Neural progenitor cell (in vitro differentiated cells): ENCODE measurements at regions not wholly inside any gene's neighbourhood (a gene's known extent, or its start where the extent isn't known, plus 50 kb on each side); places are given as distances from the start of the nearest gene placed in this dataset.
A peak's percentile ranks its signal among the peaks of the same experiment; 100 is the strongest.

ENCODE experiments used
- DNase-seq: peaks from one replicate; pipeline ENCODE4 v3.0.0-alpha.2; 2016; ENCODE audit warnings: low spot score
- H2AFZ ChIP-seq: fragments of 200-600 bp; sonication (generic); replicated peaks from 2 replicates; pipeline ENCODE4 v1.6.1; 2016; ENCODE audit warnings: antibody characterized with exemption
- H3F3A ChIP-seq: fragments of 200-600 bp; sonication (generic); 2 replicates; pipeline ENCODE4 v1.6.1; 2016; ENCODE audit warnings: antibody characterized with exemption, low read depth
- H3K27ac ChIP-seq: fragments of 200-600 bp; sonication (generic); 2 replicates; pipeline ENCODE4 v1.5.1; 2016; ENCODE audit warnings: mild to moderate bottlenecking
- H3K27me3 ChIP-seq: fragments of 200-600 bp; sonication (generic); 2 replicates; pipeline ENCODE4 v1.6.1; 2016; ENCODE audit warnings: mild to moderate bottlenecking, moderate library complexity
- H3K36me3 ChIP-seq: fragments of 200-600 bp; sonication (generic); 2 replicates; pipeline ENCODE4 v1.5.1; 2016
- H3K4me1 ChIP-seq: fragments of 200-600 bp; sonication (generic); 2 replicates; pipeline ENCODE4 v1.6.1; 2016; ENCODE audit warnings: mixed run types
- H3K4me2 ChIP-seq: fragments of 200-600 bp; sonication (generic); 2 replicates; pipeline ENCODE4 v1.6.1; 2016
- H3K4me3 ChIP-seq: fragments of 200-600 bp; sonication (generic); 2 replicates; pipeline ENCODE4 v1.5.1; 2016
- H3K79me2 ChIP-seq: fragments of 200-600 bp; sonication (generic); 2 replicates; pipeline ENCODE4 v1.6.1; 2016; ENCODE audit warnings: low read depth
- H3K9ac ChIP-seq: fragments of 200-600 bp; sonication (generic); 2 replicates; pipeline ENCODE4 v1.6.1; 2016
- H3K9me3 ChIP-seq: fragments of 200-600 bp; sonication (generic); 2 replicates; pipeline ENCODE4 v1.5.1; 2016; ENCODE audit warnings: low read depth
- H4K20me1 ChIP-seq: fragments of 200-600 bp; sonication (generic); 2 replicates; pipeline ENCODE4 v1.6.1; 2016; ENCODE audit warnings: low read depth
- H3K27ac Mint-ChIP-seq: 3 replicates; pipeline ENCODE4 v1.8.0; 2021; ENCODE audit warnings: mixed read lengths
- H3K27me3 Mint-ChIP-seq: 2 replicates; pipeline ENCODE4 v1.8.0; 2022; ENCODE audit warnings: low read depth, mild to moderate bottlenecking, inconsistent platforms, moderate library complexity, mixed read lengths; ENCODE audit not compliant: insufficient read depth
- H3K36me3 Mint-ChIP-seq: 3 replicates; pipeline ENCODE4 v1.8.0; 2021; ENCODE audit warnings: mixed read lengths
- H3K4me1 Mint-ChIP-seq: 3 replicates; pipeline ENCODE4 v1.8.0; 2021; ENCODE audit warnings: mixed read lengths
- H3K4me3 Mint-ChIP-seq: 3 replicates; pipeline ENCODE4 v1.8.0; 2021; ENCODE audit warnings: mild to moderate bottlenecking, moderate library complexity, mixed read lengths
- H3K9me3 Mint-ChIP-seq: 3 replicates; pipeline ENCODE4 v1.8.0; 2020; ENCODE audit warnings: mixed read lengths
- CTCF ChIP-seq: fragments of 200-600 bp; sonication (generic); IDR thresholded peaks from 2 replicates; pipeline ENCODE4 v1.5.1; 2017; ENCODE audit warnings: antibody characterized with exemption, mild to moderate bottlenecking
- EZH2 ChIP-seq: fragments of 200-600 bp; sonication (generic); IDR thresholded peaks from 2 replicates; pipeline ENCODE4 v1.6.1; 2017; ENCODE audit warnings: antibody characterized with exemption, mild to moderate bottlenecking, moderate library complexity
- EZH2phosphoT487 ChIP-seq: fragments of 200-600 bp; sonication (generic); IDR thresholded peaks from 2 replicates; pipeline ENCODE4 v1.6.1; 2017; ENCODE audit warnings: antibody characterized with exemption

- TF ChIP-seq EZH2 (no peak), CTCF (no peak), EZH2phosphoT487 (no peak)
- H3K27ac ChIP-seq = no peak overlapping the region
- H3K36me3 Mint-ChIP-seq = no peaks in the 10 kb centered on the region
Observed at GRCh38 chr2:76082509-76082908, 371.8 kb upstream of the GCFC2 start.

GRCh38 chr2:76080154-76080553 is 369.4 kb upstream of the GCFC2 start:
- H3K27ac Mint-ChIP-seq = no peak overlapping the region
- no peaks in the 10 kb centered on the region for H3K27me3 Mint-ChIP-seq
- H3F3A ChIP-seq = no peaks in the 10 kb centered on the region
- H3K9me3 ChIP-seq = no peaks in the 10 kb centered on the region
- no peaks in the 10 kb centered on the region for H3K79me2 ChIP-seq
- no peak overlapping the region for H3K4me2 ChIP-seq
- peaks cover 4% of the 10 kb centered on the region for H3K4me1 Mint-ChIP-seq
- TF ChIP-seq CTCF (peak; percentile 39), EZH2phosphoT487 (no peak)
- H2AFZ ChIP-seq = no peak overlapping the region
- no peaks in the 10 kb centered on the region for H3K9me3 Mint-ChIP-seq
- no peak overlapping the region for H3K9ac ChIP-seq
- no peaks in the 10 kb centered on the region for H4K20me1 ChIP-seq
- H3K4me3 Mint-ChIP-seq = no peak overlapping the region
- DNase-seq = peak; percentile 17
- H3K36me3 Mint-ChIP-seq = no peaks in the 10 kb centered on the region
- no peaks in the 10 kb centered on the region for H3K27me3 ChIP-seq
- H3K27ac ChIP-seq = no peak overlapping the region
- no peak overlapping the region for H3K4me3 ChIP-seq
- H3K36me3 ChIP-seq = no peaks in the 10 kb centered on the region
- H3K4me1 ChIP-seq = peaks cover 12% of the 10 kb centered on the region

More at GRCh38 chr2:76082509-76082908, 371.8 kb upstream of the GCFC2 start:
- Histone ChIP-seq H3K4me1 (peaks cover 12% of the 10 kb centered on the region), H3K27me3 (no peaks in the 10 kb centered on the region), H3F3A (no peaks in the 10 kb centered on the region), H2AFZ (no peak overlapping the region), H3K4me3 (no peak overlapping the region), H3K9ac (no peak overlapping the region), H3K9me3 (no peaks in the 10 kb centered on the region), H3K4me2 (no peak overlapping the region), H3K79me2 (no peaks in the 10 kb centered on the region), H3K36me3 (no peaks in the 10 kb centered on the region), H4K20me1 (no peaks in the 10 kb centered on the region)
- H3K27me3 Mint-ChIP-seq = peaks cover 2% of the 10 kb centered on the region
- no peaks in the 10 kb centered on the region for H3K9me3 Mint-ChIP-seq
- peaks cover 4% of the 10 kb centered on the region for H3K4me1 Mint-ChIP-seq
- DNase-seq = no peak
- H3K4me3 Mint-ChIP-seq = no peak overlapping the region
- no peak overlapping the region for H3K27ac Mint-ChIP-seq

- H3F3A ChIP-seq = peaks cover 5% of the 10 kb centered on the region
- no peaks in the 10 kb centered on the region for H3K27me3 ChIP-seq
- peaks cover 4% of the 10 kb centered on the region for H3K36me3 ChIP-seq
- no peak overlapping the region for H3K9ac ChIP-seq
- no peak overlapping the region for H3K27ac ChIP-seq
- Mint-ChIP-seq H3K4me1 (no peaks in the 10 kb centered on the region), H3K27ac (no peak overlapping the region), H3K9me3 (no peaks in the 10 kb centered on the region), H3K36me3 (no peaks in the 10 kb centered on the region), H3K27me3 (no peaks in the 10 kb centered on the region), H3K4me3 (no peak overlapping the region)
- no peaks in the 10 kb centered on the region for H4K20me1 ChIP-seq
- H3K4me2 ChIP-seq = no peak overlapping the region
- H3K9me3 ChIP-seq = no peaks in the 10 kb centered on the region
- no peak for TF ChIP-seq CTCF
- no peak overlapping the region for H2AFZ ChIP-seq
- DNase-seq = no peak
- no peaks in the 10 kb centered on the region for H3K79me2 ChIP-seq
- no peaks in the 10 kb centered on the region for H3K4me1 ChIP-seq
- H3K4me3 ChIP-seq = no peak overlapping the region
Observed at GRCh38 chr2:76075126-76075525, 364.4 kb upstream of the GCFC2 start.
